ENCODE measurements at regions not wholly inside any gene's neighbourhood (a gene's known extent, or its start where the extent isn't known, plus 50 kb on each side); places are given as distances from the start of the nearest gene placed in this dataset.

GRCh38 chr2:16035747-16036745 lies 95.7 kb downstream of the MYCN start:
- H3K4me3 ChIP-seq (ENCODE audit: low read depth, low read length) = no peak overlapping the region
- 76% methylated on average over 8 of the region's 11 CpGs for WGBS (ENCODE audit: insufficient coverage)
- H3K27me3 ChIP-seq (ENCODE audit: control insufficient read depth, insufficient read depth, low read length) = peaks cover 3% of the 10 kb centered on the region
- H3K9me3 ChIP-seq (ENCODE audit: control insufficient read depth, insufficient read depth, low read length) = no peaks in the 10 kb centered on the region
- H3K27ac ChIP-seq (ENCODE audit: low read depth, low read length) = no peak overlapping the region
- H3K36me3 ChIP-seq (ENCODE audit: control insufficient read depth, insufficient read depth, low read length) = no peaks in the 10 kb centered on the region
- no peak for DNase-seq (ENCODE audit: low read depth in 4 of 6, low spot score in 6 of 6)
- peaks cover 23% of the 10 kb centered on the region for H3K4me1 ChIP-seq (ENCODE audit: control insufficient read depth, insufficient read depth, low read length)

DNA sequence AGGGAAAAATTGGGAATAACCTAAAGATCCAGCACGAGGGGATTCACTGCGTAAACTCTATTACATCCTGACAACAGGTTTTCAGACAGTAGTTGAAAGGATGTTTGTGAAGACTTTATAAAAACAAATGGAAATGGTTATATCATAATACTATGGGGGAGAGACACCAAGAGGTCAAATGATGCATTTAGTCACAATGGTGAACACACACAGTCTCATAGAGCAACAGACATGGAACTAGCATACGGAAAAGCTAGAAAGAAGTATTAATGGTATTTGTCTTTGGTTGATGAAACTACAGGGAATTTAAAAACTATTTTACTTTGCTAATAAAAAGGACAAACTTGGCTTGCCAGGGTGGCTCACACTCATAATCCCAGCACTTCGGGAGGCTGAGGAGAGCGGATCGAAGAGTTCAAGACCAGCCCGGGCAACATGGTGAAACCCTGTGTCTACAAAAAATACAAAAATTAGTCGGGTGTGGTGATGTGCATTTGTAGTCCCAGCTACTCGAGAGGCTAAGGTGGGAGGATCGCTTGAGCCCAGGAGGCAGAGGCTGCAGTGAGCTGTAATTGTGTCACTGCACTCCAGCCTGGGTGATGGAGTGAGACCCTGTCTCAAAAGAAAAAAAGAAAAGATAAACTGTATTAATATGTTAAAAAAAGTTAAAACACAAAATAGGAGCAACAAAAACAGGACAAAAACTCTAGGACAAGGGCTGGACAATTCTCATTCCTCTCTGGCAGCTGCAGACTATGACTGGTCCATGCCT lies 94.8 kb downstream of the MYCN start:
- H3K4me3 ChIP-seq (ENCODE audit: low read depth, low read length) = no peak overlapping the region
- WGBS (ENCODE audit: insufficient coverage) = 84% methylated on average over 7 of the region's 10 CpGs

GRCh38 chr2:16034151-16034974 lies 94.0 kb downstream of the MYCN start:
- Histone ChIP-seq H3K27ac (ENCODE audit: low read depth, low read length) (no peak overlapping the region), H3K27me3 (ENCODE audit: control insufficient read depth, insufficient read depth, low read length) (peaks cover 3% of the 10 kb centered on the region), H3K36me3 (ENCODE audit: control insufficient read depth, insufficient read depth, low read length) (no peaks in the 10 kb centered on the region), H3K9me3 (ENCODE audit: control insufficient read depth, insufficient read depth, low read length) (no peaks in the 10 kb centered on the region), H3K4me1 (ENCODE audit: control insufficient read depth, insufficient read depth, low read length) (peaks cover 32% of the 10 kb centered on the region), H3K4me3 (ENCODE audit: low read depth, low read length) (no peak overlapping the region)
- 46% methylated on average over 3 of the region's 5 CpGs for WGBS (ENCODE audit: insufficient coverage)
- no peak for DNase-seq (ENCODE audit: low read depth in 4 of 6, low spot score in 6 of 6)

More for the DNA sequence above, 94.8 kb downstream of the MYCN start:
- no peaks in the 10 kb centered on the region for H3K36me3 ChIP-seq (ENCODE audit: control insufficient read depth, insufficient read depth, low read length)
- no peak overlapping the region for H3K27ac ChIP-seq (ENCODE audit: low read depth, low read length)
- peaks cover 32% of the 10 kb centered on the region for H3K4me1 ChIP-seq (ENCODE audit: control insufficient read depth, insufficient read depth, low read length)
- no peak for DNase-seq (ENCODE audit: low read depth in 4 of 6, low spot score in 6 of 6)
- peaks cover 3% of the 10 kb centered on the region for H3K27me3 ChIP-seq (ENCODE audit: control insufficient read depth, insufficient read depth, low read length)
- H3K9me3 ChIP-seq (ENCODE audit: control insufficient read depth, insufficient read depth, low read length) = no peaks in the 10 kb centered on the region

DNA sequence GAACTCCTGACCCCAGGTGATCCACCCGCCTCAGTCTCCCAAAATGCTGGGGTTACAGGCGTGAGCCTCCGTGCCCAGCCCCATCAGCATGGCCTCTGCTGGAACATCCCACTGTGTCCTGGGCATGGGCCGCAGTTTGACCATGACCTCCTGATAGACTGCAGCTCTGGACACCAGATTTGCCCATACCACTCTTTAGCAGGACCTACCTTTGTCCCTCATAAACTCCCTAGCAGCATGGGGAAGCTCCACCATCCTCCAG lies 92.6 kb downstream of the MYCN start:
- H3K27me3 ChIP-seq (ENCODE audit: control insufficient read depth, insufficient read depth, low read length) = no peaks in the 10 kb centered on the region
- H3K27ac ChIP-seq (ENCODE audit: low read depth, low read length) = no peak overlapping the region
- H3K4me3 ChIP-seq (ENCODE audit: low read depth, low read length) = no peak overlapping the region
- peaks cover 18% of the 10 kb centered on the region for H3K4me1 ChIP-seq (ENCODE audit: control insufficient read depth, insufficient read depth, low read length)
- no peak for DNase-seq (ENCODE audit: low read depth in 4 of 6, low spot score in 6 of 6)
- 97% methylated on average over 4 of the region's 4 CpGs for WGBS (ENCODE audit: insufficient coverage)
- no peaks in the 10 kb centered on the region for H3K9me3 ChIP-seq (ENCODE audit: control insufficient read depth, insufficient read depth, low read length)
- H3K36me3 ChIP-seq (ENCODE audit: control insufficient read depth, insufficient read depth, low read length) = no peaks in the 10 kb centered on the region

DNA sequence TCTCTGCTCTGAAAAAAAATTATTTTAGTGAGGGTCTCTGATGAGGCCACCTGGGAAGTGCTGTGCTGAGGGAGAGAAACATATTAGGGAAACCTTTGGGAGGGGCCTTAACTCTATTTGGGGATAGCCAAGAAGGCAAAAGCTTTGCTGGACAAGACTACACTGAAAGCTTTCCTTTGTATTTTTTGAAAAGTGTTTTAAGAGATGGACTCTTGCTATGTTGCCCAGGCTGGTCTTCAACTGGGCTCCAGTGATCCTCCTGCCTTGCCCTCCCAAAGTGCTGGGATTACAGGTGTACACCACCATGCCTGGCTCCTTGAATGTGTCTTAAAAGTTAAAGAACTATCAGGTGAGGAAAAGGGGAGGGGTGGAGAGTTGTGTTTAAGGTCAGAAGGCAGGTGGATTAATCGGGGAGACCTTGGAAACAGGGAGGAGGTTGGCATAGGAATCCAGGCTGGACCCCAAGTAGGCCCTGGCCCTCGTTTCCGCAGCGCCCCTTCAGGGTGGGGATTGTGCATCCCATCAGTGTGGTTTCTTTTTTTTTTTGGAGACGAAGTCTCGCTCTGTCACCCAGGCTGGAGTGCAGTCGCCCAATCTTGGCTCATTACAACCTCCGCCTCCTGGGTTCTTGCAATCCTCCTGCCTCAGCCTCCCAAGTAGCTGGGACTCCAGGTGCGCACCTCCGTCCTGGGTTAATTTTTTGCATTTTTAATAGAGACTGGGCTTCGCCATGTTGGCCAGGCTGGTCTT lies 92.1 kb downstream of the MYCN start:
- Histone ChIP-seq H3K27ac (ENCODE audit: low read depth, low read length) (no peak overlapping the region), H3K27me3 (ENCODE audit: control insufficient read depth, insufficient read depth, low read length) (no peaks in the 10 kb centered on the region), H3K4me1 (ENCODE audit: control insufficient read depth, insufficient read depth, low read length) (peaks cover 13% of the 10 kb centered on the region), H3K36me3 (ENCODE audit: control insufficient read depth, insufficient read depth, low read length) (no peaks in the 10 kb centered on the region), H3K9me3 (ENCODE audit: control insufficient read depth, insufficient read depth, low read length) (no peaks in the 10 kb centered on the region), H3K4me3 (ENCODE audit: low read depth, low read length) (no peak overlapping the region)
- DNase-seq (ENCODE audit: low read depth in 4 of 6, low spot score in 6 of 6) = no peak
- WGBS (ENCODE audit: insufficient coverage) = 96% methylated on average over 11 of the region's 11 CpGs

- 40% methylated on average over 2 of the region's 8 CpGs for WGBS (ENCODE audit: insufficient coverage)
- Histone ChIP-seq H3K27me3 (ENCODE audit: control insufficient read depth, insufficient read depth, low read length) (no peaks in the 10 kb centered on the region), H3K36me3 (ENCODE audit: control insufficient read depth, insufficient read depth, low read length) (no peaks in the 10 kb centered on the region), H3K9me3 (ENCODE audit: control insufficient read depth, insufficient read depth, low read length) (no peaks in the 10 kb centered on the region), H3K4me1 (ENCODE audit: control insufficient read depth, insufficient read depth, low read length) (peaks cover 13% of the 10 kb centered on the region), H3K27ac (ENCODE audit: low read depth, low read length) (no peak overlapping the region), H3K4me3 (ENCODE audit: low read depth, low read length) (no peak overlapping the region)
- DNase-seq (ENCODE audit: low read depth in 4 of 6, low spot score in 6 of 6) = peak in 1 of 6 donors; percentile 28
Measured at GRCh38 chr2:16031848-16032159, 91.5 kb downstream of the MYCN start.

DNA sequence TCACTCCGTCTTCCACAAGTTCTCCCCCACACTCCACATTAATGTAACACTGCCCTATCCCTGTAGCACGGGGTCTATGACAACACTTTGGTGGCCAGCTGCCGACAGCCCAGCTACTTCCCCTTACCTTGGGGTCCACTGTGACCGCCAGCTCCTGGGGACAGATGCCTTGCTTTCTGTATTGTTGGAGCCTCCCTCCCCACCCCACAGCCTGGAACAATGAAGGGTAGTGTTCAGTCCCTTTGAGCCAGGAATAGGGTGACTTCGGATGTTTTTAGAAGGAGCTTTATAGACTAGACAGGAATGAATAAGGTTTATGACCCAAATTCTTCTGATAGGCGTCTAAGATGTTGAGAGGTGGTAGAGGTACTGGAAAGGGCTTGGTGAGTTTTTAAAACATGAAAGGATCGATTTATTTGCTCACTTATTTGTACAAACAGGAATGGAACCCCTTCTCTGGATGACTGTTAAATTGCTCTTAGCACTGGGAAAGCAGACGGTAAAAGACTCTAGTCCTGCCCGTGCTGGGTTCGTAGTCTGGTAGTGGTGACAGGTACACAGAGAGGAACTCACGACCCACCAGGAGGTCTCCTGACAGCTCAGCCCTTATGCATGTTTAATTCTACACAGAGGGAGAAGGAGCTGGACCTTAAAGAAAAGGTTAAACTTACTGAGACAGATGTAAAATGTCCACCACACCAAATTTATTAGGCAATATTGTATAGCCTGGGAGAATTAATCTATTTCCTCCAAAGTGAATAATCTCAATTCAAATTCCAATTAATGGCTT lies 90.9 kb downstream of the MYCN start:
- H3K36me3 ChIP-seq (ENCODE audit: control insufficient read depth, insufficient read depth, low read length) = no peaks in the 10 kb centered on the region
- no peaks in the 10 kb centered on the region for H3K9me3 ChIP-seq (ENCODE audit: control insufficient read depth, insufficient read depth, low read length)
- H3K27me3 ChIP-seq (ENCODE audit: control insufficient read depth, insufficient read depth, low read length) = no peaks in the 10 kb centered on the region
- peaks cover 13% of the 10 kb centered on the region for H3K4me1 ChIP-seq (ENCODE audit: control insufficient read depth, insufficient read depth, low read length)
- no peak for DNase-seq (ENCODE audit: low read depth in 4 of 6, low spot score in 6 of 6)
- 63% methylated on average over 5 of the region's 11 CpGs for WGBS (ENCODE audit: insufficient coverage)
- no peak overlapping the region for H3K4me3 ChIP-seq (ENCODE audit: low read depth, low read length)
- no peak overlapping the region for H3K27ac ChIP-seq (ENCODE audit: low read depth, low read length)

DNA sequence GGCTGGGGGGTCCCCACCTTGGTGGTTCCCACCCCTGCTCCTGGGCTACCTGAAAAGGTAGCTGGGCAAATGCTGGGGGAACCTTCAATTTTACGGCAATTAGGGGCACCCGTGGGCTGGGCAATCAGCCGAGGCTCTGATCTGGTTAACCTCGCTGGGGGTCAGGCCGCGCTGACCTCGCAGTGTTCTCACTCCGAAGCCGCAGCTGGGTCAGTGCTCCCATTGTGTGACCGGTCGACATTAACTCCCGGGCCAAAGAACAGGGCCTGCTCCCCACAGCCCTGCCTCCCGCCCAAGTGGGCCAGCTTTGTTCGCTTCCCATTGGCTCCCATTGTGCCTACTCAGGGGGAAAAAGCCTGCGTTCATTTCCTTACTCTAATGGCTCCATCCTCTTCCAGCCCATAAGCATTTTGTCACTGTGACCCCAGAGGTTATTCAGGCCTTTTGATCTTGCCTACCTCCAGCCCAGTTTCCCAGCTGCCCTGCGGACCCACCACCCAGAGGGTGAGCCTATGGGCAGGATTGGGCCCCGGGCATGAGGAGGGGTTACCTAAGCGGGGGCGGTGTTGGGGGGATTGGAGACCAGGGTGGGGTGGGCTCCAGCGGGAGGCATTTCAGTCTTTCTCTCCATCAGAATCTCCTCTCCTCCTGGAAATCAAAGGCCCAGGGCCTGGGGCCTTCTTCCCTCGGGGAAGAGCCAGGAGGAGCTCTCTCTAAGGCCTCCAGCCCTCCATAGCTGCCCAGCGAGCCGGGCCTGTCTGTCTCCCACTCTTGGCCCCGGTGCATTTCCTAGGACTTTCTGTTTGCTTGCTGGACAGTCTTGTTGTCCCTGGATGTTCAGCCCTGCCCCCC lies 90.1 kb downstream of the MYCN start:
- no peak for DNase-seq (ENCODE audit: low read depth in 4 of 6, low spot score in 6 of 6)
- H3K4me3 ChIP-seq (ENCODE audit: low read depth, low read length) = no peak overlapping the region

More for the DNA sequence above, 90.1 kb downstream of the MYCN start:
- no peaks in the 10 kb centered on the region for H3K36me3 ChIP-seq (ENCODE audit: control insufficient read depth, insufficient read depth, low read length)
- H3K27ac ChIP-seq (ENCODE audit: low read depth, low read length) = no peak overlapping the region
- 59% methylated on average over 18 of the region's 24 CpGs for WGBS (ENCODE audit: insufficient coverage)
- H3K27me3 ChIP-seq (ENCODE audit: control insufficient read depth, insufficient read depth, low read length) = no peaks in the 10 kb centered on the region
- peaks cover 13% of the 10 kb centered on the region for H3K4me1 ChIP-seq (ENCODE audit: control insufficient read depth, insufficient read depth, low read length)
- no peaks in the 10 kb centered on the region for H3K9me3 ChIP-seq (ENCODE audit: control insufficient read depth, insufficient read depth, low read length)

Data from spinal cord (tissue), 9 donors.